Endothelial cell of umbilical vein (primary cell): ENCODE measurements at regions not wholly inside any gene's neighbourhood (a gene's known extent, or its start where the extent isn't known, plus 50 kb on each side); places are given as distances from the start of the nearest gene placed in this dataset.

Experiments
- CTCF ChIP-seq, 2 donors: IDR thresholded peaks; 1 replicate in 1 of 2; 2 replicates in 1 of 2; pipeline ENCODE4 v1.5.1; 2011; ENCODE audit warnings: low read length in 2 of 2, mild to moderate bottlenecking in 2 of 2, moderate library complexity in 2 of 2, control low read depth in 1 of 2, inconsistent platforms in 1 of 2, low read depth in 1 of 2; ENCODE audit not compliant: insufficient read depth in 1 of 2; ENCODE audit errors: extremely low read depth in 1 of 2
- EZH2 ChIP-seq: IDR thresholded peaks from 2 replicates; pipeline ENCODE4 v1.6.1; 2012; ENCODE audit warnings: borderline replicate concordance, low read depth, mild to moderate bottlenecking, moderate library complexity, low read length, inconsistent platforms; ENCODE audit not compliant: severe bottlenecking
- MAX ChIP-seq: IDR thresholded peaks from 2 replicates; pipeline ENCODE4 v1.6.1; 2011; ENCODE audit not compliant: insufficient read depth, insufficient read length
- POLR2AphosphoS5 ChIP-seq: IDR thresholded peaks from 2 replicates; pipeline ENCODE4 v1.6.1; 2012; ENCODE audit warnings: low read depth, mild to moderate bottlenecking, control low read depth, low read length, moderate library complexity; ENCODE audit not compliant: insufficient read depth

GRCh38 chr13:69077267-69077666, 1030.4 kb upstream of the ATXN8OS start:
- no peak for TF ChIP-seq MAX
- no peak for TF ChIP-seq CTCF (IDR thresholded peaks at IDR 0.05; ENCODE audit: extremely low read depth in 1 of 2, insufficient read depth in 1 of 2, low read depth in 1 of 2, low read length in 2 of 2)
- TF ChIP-seq EZH2: no peak
- no peak for TF ChIP-seq POLR2AphosphoS5
